Esophagus squamous epithelium (tissue), 4 donors: ENCODE measurements at regions not wholly inside any gene's neighbourhood (a gene's known extent, or its start where the extent isn't known, plus 50 kb on each side); places are given as distances from the start of the nearest gene placed in this dataset.

Source experiments
- POLR2A ChIP-seq, 4 donors: fragments of 450-650 bp; IDR thresholded peaks; one replicate each; pipeline ENCODE4 v1.6.1; 2017; ENCODE audit warnings: antibody characterized with exemption in 4 of 4, mild to moderate bottlenecking in 4 of 4, moderate library complexity in 3 of 4
- TF ChIP-seq, protein P1 (sequence below), 6 experiments: fragments of 450-650 bp in 4 of 6; fragments of 200-600 bp in 2 of 6; sonication (generic) in 2 of 6; IDR thresholded peaks; one replicate each; pipeline ENCODE4 v1.5.1; 2016 to 2019; ENCODE audit warnings: antibody characterized with exemption in 6 of 6, mild to moderate bottlenecking in 4 of 6, moderate library complexity in 4 of 6

DNA sequence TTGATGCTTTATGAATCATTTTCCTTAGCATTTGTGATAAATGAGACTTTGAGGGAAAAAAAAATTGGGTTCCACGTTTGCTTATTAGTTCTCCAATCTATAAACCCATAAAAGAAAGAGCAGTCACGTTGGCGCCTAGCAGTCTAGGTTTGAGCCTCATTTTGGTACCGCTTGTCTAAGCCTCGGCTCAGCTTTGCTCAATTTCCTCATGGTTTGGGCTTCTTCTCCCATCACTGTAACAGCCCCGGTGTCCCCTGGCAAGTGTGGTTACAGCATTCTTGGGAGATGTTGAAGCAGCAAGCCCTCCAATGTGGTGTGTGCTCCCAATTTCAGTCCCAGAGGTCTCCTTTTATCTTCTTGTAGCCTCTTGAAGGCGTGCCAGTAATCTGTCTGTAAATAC, 578.4 kb downstream of the CDK5RAP2 start:
- TF ChIP-seq, protein P1, sequence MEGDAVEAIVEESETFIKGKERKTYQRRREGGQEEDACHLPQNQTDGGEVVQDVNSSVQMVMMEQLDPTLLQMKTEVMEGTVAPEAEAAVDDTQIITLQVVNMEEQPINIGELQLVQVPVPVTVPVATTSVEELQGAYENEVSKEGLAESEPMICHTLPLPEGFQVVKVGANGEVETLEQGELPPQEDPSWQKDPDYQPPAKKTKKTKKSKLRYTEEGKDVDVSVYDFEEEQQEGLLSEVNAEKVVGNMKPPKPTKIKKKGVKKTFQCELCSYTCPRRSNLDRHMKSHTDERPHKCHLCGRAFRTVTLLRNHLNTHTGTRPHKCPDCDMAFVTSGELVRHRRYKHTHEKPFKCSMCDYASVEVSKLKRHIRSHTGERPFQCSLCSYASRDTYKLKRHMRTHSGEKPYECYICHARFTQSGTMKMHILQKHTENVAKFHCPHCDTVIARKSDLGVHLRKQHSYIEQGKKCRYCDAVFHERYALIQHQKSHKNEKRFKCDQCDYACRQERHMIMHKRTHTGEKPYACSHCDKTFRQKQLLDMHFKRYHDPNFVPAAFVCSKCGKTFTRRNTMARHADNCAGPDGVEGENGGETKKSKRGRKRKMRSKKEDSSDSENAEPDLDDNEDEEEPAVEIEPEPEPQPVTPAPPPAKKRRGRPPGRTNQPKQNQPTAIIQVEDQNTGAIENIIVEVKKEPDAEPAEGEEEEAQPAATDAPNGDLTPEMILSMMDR (IDR thresholded peaks at IDR 0.05): no peak
- TF ChIP-seq POLR2A (IDR thresholded peaks at IDR 0.05): no peak
